Spleen (tissue), 3 donors: ENCODE measurements at regions not wholly inside any gene's neighbourhood (a gene's known extent, or its start where the extent isn't known, plus 50 kb on each side); places are given as distances from the start of the nearest gene placed in this dataset.

Experiments used
- POLR2A ChIP-seq, 3 donors: fragments of 450-650 bp; IDR thresholded peaks; one replicate each; pipeline ENCODE4 v1.5.1; 2017; ENCODE audit warnings: antibody characterized with exemption in 3 of 3, mild to moderate bottlenecking in 1 of 3
- POLR2AphosphoS5 ChIP-seq, 3 donors: sonication (generic); formaldehyde crosslinking; IDR thresholded peaks; one replicate each; pipeline ENCODE4 v1.5.1; 2017; ENCODE audit warnings: antibody characterized with exemption in 3 of 3

DNA sequence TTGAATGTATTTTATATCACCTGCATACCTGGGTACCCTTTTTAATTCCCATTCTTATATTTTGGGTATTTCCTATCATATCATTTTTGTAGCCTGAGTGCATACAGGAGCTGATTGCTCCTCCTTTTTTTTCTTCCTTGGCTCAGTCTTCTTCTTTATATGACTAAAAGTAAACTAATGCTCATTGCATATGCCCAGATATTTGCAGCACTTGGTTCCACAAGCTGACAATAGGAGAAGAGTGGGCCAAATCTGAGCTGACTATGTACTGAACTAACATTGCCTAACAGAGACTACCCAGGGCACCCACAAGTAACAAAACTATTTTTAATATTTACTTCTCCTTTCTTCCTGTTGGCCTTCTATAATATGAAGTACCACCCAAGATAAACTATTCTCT is 131.7 kb upstream of the SPOPL start:
- no peak for TF ChIP-seq POLR2AphosphoS5 (IDR thresholded peaks at IDR 0.05)
- TF ChIP-seq POLR2A (IDR thresholded peaks at IDR 0.05), result no peak
